Central memory CD4-positive, alpha-beta T cell (primary cell): ENCODE measurements at regions not wholly inside any gene's neighbourhood (a gene's known extent, or its start where the extent isn't known, plus 50 kb on each side); places are given as distances from the start of the nearest gene placed in this dataset.
"Not testable (repeated sequence)": the region's sequence is repeated elsewhere in the genome, so short reads cannot be mapped to it uniquely, and the experiment has no call there.

ENCODE experiments used
- DNase-seq: peaks from one replicate; pipeline ENCODE4 v3.0.0; 2022

- no peak for DNase-seq
Observed at GRCh38 chr13:83722443-83722842, 159.8 kb downstream of the SLITRK1 start.

GRCh38 chr13:83716121-83716520, 166.2 kb downstream of the SLITRK1 start:
- DNase-seq: no peak

GRCh38 chr13:83714236-83714635, 168.0 kb downstream of the SLITRK1 start:
- no peak for DNase-seq

- no peak for DNase-seq
Observed at GRCh38 chr13:83710133-83710515, 172.2 kb downstream of the SLITRK1 start.

GRCh38 chr13:83709426-83710132, 172.7 kb downstream of the SLITRK1 start:
- DNase-seq: no peak

GRCh38 chr13:83702021-83702420, 180.3 kb downstream of the SLITRK1 start:
- DNase-seq: no peak

- DNase-seq: no peak
Observed at GRCh38 chr13:83692800-83693199, 189.5 kb downstream of the SLITRK1 start.

- no peak for DNase-seq
Observed at GRCh38 chr13:83691966-83692365, 190.3 kb downstream of the SLITRK1 start.

- no peak for DNase-seq
Observed at GRCh38 chr13:83681547-83681946, 200.7 kb downstream of the SLITRK1 start.

- DNase-seq: no peak
Observed at GRCh38 chr13:83677985-83678384, 204.3 kb downstream of the SLITRK1 start.

- no peak for DNase-seq
Observed at GRCh38 chr13:83672612-83673011, 209.7 kb downstream of the SLITRK1 start.

GRCh38 chr13:83667606-83668005, 214.7 kb downstream of the SLITRK1 start:
- no peak for DNase-seq

- no peak for DNase-seq
Observed at GRCh38 chr13:83666141-83666540, 216.1 kb downstream of the SLITRK1 start.

- no peak for DNase-seq
Observed at GRCh38 chr13:83657281-83657680, 225.0 kb downstream of the SLITRK1 start.

- not testable (repeated sequence) for DNase-seq
Observed at GRCh38 chr13:83642617-83643016, 239.7 kb downstream of the SLITRK1 start.

- DNase-seq: no peak
Observed at GRCh38 chr13:83634601-83635000, 247.7 kb downstream of the SLITRK1 start.

- DNase-seq: no peak
Observed at GRCh38 chr13:83633746-83634145, 248.5 kb downstream of the SLITRK1 start.

- DNase-seq: no peak
Observed at GRCh38 chr13:83622422-83622784, 259.9 kb downstream of the SLITRK1 start.

- no peak for DNase-seq
Observed at GRCh38 chr13:83621765-83622421, 260.4 kb downstream of the SLITRK1 start.

GRCh38 chr13:83620530-83621220, 261.6 kb downstream of the SLITRK1 start:
- DNase-seq: no peak

- DNase-seq: no peak
Observed at GRCh38 chr13:83618966-83619365, 263.3 kb downstream of the SLITRK1 start.

GRCh38 chr13:83613524-83613923, 268.8 kb downstream of the SLITRK1 start:
- no peak for DNase-seq

- no peak for DNase-seq
Observed at GRCh38 chr13:83601539-83601938, 280.7 kb downstream of the SLITRK1 start.

- no peak for DNase-seq
Observed at GRCh38 chr13:83592095-83592494, 290.2 kb downstream of the SLITRK1 start.
